ENCODE measurements at regions not wholly inside any gene's neighbourhood (a gene's known extent, or its start where the extent isn't known, plus 50 kb on each side); places are given as distances from the start of the nearest gene placed in this dataset.

GRCh38 chrX:40452031-40452430, 128.7 kb upstream of the ATP6AP2 start:
- intact Hi-C loops (cut with micrococcal nuclease) = no loop called here

GRCh38 chrX:40449956-40450706, 130.6 kb upstream of the ATP6AP2 start:
- Histone ChIP-seq H3K36me3 (no peaks in the 10 kb centered on the region), H3K27me3 (ENCODE audit: low read depth) (no peaks in the 10 kb centered on the region), H3K27ac (replicated peaks) (no peak overlapping the region), H3K4me1 (peaks cover 9% of the 10 kb centered on the region), H3K4me3 (no peak overlapping the region), H3K9me3 (replicated peaks) (no peaks in the 10 kb centered on the region)
- intact Hi-C loops (cut with micrococcal nuclease) = no loop called here
- TF ChIP-seq CTCF (IDR thresholded peaks at IDR 0.05; ENCODE audit: borderline replicate concordance) = no peak
- no peak for DNase-seq

More at GRCh38 chrX:40452031-40452430, 128.7 kb upstream of the ATP6AP2 start:
- no peak overlapping the region for H3K27ac ChIP-seq (replicated peaks)
- no peaks in the 10 kb centered on the region for H3K9me3 ChIP-seq (replicated peaks)
- H3K4me1 ChIP-seq = peaks cover 4% of the 10 kb centered on the region
- no peaks in the 10 kb centered on the region for H3K27me3 ChIP-seq (ENCODE audit: low read depth)
- no peak for TF ChIP-seq CTCF (IDR thresholded peaks at IDR 0.05; ENCODE audit: borderline replicate concordance)
- no peak for DNase-seq
- no peak overlapping the region for H3K4me3 ChIP-seq
- no peaks in the 10 kb centered on the region for H3K36me3 ChIP-seq

- H3K4me1 ChIP-seq = peaks cover 9% of the 10 kb centered on the region
- H3K27me3 ChIP-seq (ENCODE audit: low read depth) = no peaks in the 10 kb centered on the region
- H3K36me3 ChIP-seq = no peaks in the 10 kb centered on the region
- no peak overlapping the region for H3K27ac ChIP-seq (replicated peaks)
- no peak for TF ChIP-seq CTCF (IDR thresholded peaks at IDR 0.05; ENCODE audit: borderline replicate concordance)
- no peak for DNase-seq
- H3K9me3 ChIP-seq (replicated peaks) = no peaks in the 10 kb centered on the region
- intact Hi-C loops (cut with micrococcal nuclease) = no loop called here
- H3K4me3 ChIP-seq = no peak overlapping the region
Observed at GRCh38 chrX:40449396-40449795, 131.4 kb upstream of the ATP6AP2 start.

- TF ChIP-seq CTCF (IDR thresholded peaks at IDR 0.05; ENCODE audit: borderline replicate concordance) = no peak
- H3K27me3 ChIP-seq (ENCODE audit: low read depth) = no peaks in the 10 kb centered on the region
- H3K4me3 ChIP-seq = no peak overlapping the region
- intact Hi-C loops (cut with micrococcal nuclease) = no loop called here
- H3K27ac ChIP-seq (replicated peaks) = no peak overlapping the region
- H3K9me3 ChIP-seq (replicated peaks) = no peaks in the 10 kb centered on the region
- peaks cover 9% of the 10 kb centered on the region for H3K4me1 ChIP-seq
- DNase-seq = no peak
- no peaks in the 10 kb centered on the region for H3K36me3 ChIP-seq
Observed at GRCh38 chrX:40448793-40449192, 132.0 kb upstream of the ATP6AP2 start.

GRCh38 chrX:40446921-40447320, 133.8 kb upstream of the ATP6AP2 start:
- H3K27me3 ChIP-seq (ENCODE audit: low read depth) = no peaks in the 10 kb centered on the region
- no peak for TF ChIP-seq CTCF (IDR thresholded peaks at IDR 0.05; ENCODE audit: borderline replicate concordance)
- intact Hi-C loops (cut with micrococcal nuclease) = no loop called here
- no peak overlapping the region for H3K27ac ChIP-seq (replicated peaks)
- DNase-seq = no peak
- no peak overlapping the region for H3K4me3 ChIP-seq
- H3K4me1 ChIP-seq = peaks cover 9% of the 10 kb centered on the region
- H3K36me3 ChIP-seq = no peaks in the 10 kb centered on the region
- H3K9me3 ChIP-seq (replicated peaks) = no peaks in the 10 kb centered on the region

Measured in left ventricle myocardium inferior (tissue), 1 donor.